CD4-positive, alpha-beta T cell treated with Interleukin-4 for 4 hours (primary cell): ENCODE measurements at regions not wholly inside any gene's neighbourhood (a gene's known extent, or its start where the extent isn't known, plus 50 kb on each side); places are given as distances from the start of the nearest gene placed in this dataset.
"Not testable (repeated sequence)": the region's sequence is repeated elsewhere in the genome, so short reads cannot be mapped to it uniquely, and the experiment has no call there.

Source experiments
- DNase-seq: peaks from one replicate; pipeline ENCODE4 v3.0.0-alpha.2; 2020

DNA sequence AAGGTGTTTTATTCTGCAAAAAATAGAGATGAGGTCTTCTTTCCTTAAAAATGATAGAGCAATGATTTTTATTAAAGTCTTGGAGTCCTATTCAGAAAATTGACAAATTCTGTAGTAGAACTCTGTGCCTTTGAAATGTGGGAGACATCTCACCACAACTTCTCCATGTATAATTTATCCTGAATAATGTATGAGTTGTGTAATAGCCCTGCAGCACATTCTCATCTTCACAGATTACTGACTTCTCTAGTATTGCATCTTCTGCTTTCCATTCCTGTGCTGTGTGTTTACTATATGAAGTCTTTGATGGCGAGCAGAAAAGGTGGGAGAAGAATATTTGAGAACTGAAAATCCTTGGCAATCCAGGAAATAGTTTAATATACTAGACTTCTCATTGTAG, 255.6 kb downstream of the TTC6 start:
- no peak for DNase-seq

GRCh38 chr14:37855871-37856270, 260.4 kb downstream of the TTC6 start:
- no peak for DNase-seq

- DNase-seq, result no peak
Measured at GRCh38 chr14:37857774-37858266, 262.4 kb downstream of the TTC6 start.

GRCh38 chr14:37858733-37859132, 263.3 kb downstream of the TTC6 start:
- no peak for DNase-seq

- no peak for DNase-seq
Measured at GRCh38 chr14:37859177-37859576, 263.7 kb downstream of the TTC6 start.

DNA sequence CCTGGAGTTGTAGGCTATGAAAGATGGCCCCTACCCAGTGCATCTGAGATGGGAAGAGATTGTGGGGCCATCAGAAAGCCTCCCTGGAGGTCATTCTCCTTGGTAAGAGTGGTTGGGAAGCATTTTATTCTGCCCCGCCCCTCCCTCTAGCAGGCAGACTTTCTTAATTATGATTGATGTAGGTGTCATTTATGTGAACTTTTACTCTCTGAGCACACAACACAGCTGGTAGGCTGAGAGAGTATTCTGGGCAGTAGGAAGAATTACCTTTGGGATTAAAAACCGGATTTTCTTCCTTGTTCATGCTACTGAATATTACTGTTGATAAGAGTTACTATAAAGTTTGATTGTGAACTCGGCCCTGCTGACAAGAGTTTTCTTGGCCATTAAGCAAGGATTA, 266.8 kb downstream of the TTC6 start:
- no peak for DNase-seq

DNA sequence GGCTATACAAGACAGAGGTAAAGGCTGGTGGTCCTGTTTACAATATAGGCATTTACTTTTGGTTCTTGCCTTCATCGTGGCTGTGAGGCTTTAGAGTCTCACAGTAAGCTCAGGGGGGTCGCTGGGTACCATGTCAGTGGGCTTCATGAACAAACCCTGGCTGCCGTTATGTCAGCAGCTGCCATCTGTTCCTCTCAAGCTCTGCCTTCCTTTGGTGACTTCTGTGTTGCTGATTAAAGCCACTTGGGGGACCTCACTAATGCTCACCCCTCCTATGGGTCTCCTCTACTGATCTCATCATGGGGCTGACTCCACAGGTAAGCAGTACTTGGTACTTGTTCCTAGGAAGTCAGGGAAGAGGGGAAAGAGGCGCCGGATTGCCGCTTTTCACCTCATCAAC, 268.7 kb downstream of the TTC6 start:
- no peak for DNase-seq

DNA sequence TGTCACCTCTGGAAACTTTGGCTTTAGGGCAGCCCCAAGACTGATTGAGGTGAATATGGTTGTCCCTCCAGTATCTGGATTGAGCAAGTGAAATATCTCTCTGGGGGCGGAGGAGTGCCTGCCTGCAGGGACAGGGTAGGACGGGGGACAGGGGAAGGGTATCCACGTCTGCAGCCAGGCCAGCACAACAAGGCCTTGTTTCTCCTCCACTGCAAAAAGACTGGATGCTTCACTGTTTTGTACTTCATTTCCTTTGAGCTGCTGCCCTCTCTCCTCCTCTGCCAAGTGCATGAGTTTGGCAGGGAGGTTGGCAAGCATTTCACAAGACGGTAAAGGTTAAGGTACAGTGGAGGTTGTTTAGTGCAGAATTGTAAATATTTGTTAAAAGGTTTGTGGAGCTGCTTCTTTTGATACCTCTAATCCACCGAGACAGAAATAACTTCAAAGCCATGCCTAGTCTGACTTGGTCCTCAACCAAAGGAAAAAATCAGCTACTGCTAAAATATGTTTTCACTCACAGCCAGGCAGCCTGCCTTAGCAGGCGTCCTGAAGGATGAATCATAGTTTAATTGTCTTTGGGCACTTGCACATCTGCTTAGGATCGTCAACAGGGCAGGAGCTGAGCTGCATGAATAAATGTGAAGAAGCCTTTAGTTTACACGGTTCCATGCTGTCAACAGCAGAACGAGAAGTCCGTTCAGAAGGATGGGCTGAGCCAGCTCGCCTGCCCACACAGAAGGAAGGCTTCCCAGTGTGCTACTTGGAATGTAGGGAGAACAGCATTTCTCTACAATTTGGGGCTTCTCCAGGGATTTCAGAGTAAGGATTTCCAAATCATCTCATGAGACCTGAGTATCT, 269.7 kb downstream of the TTC6 start:
- DNase-seq, result no peak

GRCh38 chr14:37865719-37866549, 270.5 kb downstream of the TTC6 start:
- DNase-seq, result no peak

DNA sequence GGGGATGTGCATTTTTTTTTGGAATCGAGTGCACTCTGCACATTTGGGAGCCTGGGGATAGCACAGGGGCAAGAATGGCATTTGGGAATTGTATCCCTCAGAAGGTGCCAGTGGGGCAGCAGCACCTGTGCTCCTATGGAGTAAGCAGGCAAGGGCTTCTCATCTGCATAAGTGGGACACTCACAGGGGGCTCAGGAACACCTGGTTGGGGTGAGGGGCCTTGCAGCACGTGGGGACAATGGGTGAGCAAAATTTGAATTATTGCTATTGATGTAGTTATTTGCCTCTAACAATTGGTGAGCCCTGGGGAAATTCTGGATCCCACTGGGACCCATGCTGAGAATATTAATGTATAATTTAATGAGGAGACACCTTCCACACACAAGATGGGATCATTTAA, 274.2 kb downstream of the TTC6 start:
- DNase-seq, result no peak

- DNase-seq, result no peak
Measured at GRCh38 chr14:37870170-37870569, 274.7 kb downstream of the TTC6 start.

DNA sequence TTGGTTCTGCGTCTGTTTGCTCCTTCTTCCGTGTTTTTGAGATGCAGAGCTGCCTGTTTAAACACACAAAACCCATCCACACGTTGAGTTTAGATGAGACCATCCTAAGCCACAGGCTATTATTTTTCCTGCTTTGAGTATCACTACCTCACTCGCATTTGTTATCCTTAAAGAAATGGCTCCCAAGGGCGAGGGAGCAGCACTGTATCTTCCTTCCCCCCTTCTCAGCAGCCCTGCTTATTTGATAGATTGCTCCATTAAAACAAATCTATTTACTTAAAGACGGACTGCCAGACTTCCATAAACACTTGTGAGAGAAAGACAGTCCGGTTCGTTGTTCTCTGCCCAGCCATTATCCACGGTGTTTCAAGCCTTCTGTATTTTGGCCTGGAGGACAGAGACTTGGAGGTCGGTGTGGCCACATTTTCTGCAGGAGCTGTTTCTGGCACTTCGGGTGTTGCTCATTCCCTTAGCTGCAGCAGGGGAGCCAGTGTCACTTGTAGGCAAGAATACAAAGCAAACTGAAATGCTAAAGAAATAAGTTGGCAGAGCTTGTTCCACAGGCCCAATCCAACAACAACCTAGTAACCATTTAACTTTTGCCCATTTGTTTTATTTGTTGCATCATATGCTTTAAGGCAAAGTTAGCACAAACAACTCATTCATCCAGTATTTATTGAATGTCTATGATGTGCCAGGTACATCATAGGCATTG, 275.4 kb downstream of the TTC6 start:
- no peak for DNase-seq

DNA sequence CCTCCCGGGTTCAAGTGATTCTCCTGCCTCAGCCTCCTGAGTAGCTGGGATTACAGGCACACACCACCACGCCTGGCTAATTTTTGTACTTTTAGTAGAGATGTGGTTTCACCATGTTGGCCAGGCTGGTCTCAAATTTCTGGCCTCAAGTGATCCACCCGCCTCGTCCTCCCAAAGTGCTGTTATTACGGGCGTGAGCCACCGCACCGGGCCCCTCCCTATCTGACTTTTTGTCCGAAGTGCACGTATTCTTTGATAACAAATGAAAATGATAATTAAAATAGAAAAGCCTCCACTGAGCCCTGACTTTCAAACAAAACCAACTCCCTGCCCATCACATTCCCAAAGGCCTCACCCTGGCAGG, 278.6 kb downstream of the TTC6 start:
- not testable (repeated sequence) for DNase-seq

DNA sequence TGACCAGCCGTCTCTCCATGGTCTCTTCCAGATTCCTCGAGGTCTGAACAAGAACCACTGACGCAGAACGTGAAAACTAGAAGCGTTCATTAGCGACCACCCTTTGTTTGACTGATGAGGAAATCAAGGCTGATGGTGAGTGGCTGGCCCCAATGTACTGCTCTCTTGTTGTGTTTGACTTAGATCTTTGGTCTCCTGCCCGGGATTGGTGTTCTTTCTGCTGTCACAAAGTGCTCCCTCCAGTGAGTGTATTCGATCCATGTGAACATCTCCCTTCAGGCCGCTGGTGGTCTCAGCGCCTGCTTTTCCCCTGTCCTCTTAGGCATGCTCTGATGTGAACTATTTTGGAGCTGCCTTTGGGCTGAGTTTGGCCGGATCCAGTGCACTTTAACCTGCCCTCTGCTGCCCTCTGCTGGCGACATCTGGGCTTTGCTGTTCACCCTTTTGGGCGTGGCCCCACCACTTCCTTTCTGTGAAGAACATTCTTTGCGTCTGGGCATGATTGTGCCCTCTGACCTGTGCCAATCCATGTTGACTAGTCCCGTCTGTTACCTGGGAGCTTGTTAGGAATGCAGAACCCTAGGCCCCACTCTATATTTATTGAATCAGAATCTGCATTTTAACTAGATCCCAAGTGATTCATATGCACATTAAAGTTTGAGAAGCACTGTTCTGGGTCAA, 279.1 kb downstream of the TTC6 start:
- DNase-seq, result peak; percentile 78

DNA sequence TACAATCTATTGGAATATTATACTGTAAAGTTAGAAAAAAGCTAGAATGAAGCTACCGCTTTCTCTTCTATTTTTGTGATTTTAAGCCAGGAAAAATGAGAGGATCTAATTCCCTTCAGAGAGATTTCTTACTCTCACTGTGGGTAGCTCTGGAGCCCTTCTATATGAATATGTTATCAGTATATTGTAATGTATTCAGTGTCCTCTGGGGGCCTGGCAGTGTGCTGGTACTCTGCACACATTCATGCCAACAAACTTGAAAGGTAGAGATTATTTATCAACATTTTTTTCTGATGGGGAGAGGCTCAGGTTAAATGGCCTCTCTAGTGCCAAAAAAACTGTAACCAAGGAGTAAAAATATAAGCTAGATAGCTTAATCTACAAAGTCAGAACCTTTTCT, 292.8 kb downstream of the TTC6 start:
- no peak for DNase-seq

- no peak for DNase-seq
Measured at GRCh38 chr14:37889087-37889486, 293.7 kb downstream of the TTC6 start.

DNA sequence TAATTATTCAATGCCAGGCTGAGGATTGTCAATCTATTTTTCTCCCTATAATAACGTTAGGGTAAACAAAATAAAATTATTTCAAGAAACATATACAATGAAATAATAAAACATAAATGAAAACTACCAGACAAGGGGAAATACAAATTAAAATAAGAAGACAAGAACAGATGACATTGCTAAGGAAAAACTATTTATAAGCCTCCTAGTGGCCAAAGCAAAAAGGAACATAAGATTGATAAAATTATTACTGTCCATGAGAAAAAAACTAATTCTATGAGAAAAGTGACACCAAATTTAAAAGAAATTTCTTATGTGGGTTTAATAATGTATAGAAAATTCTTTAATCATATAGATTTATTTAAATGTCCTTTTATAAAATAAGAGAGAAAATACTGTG, 294.7 kb downstream of the TTC6 start:
- no peak for DNase-seq

GRCh38 chr14:37891500-37891899, 296.1 kb downstream of the TTC6 start:
- not testable (repeated sequence) for DNase-seq

- no peak for DNase-seq
Measured at GRCh38 chr14:37894463-37894862, 299.0 kb downstream of the TTC6 start.

DNA sequence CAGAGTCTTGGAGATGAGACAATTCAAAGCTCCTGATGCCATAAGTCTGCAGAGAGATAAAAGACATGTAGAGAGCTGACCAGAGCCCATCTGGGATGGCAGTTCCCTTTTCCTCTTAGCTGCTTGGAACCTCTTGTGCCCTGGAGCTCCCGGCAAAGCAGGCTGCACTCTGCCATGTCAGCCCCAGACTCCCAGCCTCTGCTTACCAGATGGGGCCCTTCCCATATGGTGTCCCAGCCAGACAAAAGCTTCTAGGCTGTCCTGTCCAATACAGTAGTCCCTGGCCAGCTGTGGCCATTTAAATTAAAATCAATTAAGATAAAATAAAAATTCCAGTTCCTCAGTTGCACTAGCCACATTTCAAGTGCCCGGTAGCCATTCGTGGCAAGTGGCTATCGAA, 303.9 kb downstream of the TTC6 start:
- DNase-seq, result no peak

DNA sequence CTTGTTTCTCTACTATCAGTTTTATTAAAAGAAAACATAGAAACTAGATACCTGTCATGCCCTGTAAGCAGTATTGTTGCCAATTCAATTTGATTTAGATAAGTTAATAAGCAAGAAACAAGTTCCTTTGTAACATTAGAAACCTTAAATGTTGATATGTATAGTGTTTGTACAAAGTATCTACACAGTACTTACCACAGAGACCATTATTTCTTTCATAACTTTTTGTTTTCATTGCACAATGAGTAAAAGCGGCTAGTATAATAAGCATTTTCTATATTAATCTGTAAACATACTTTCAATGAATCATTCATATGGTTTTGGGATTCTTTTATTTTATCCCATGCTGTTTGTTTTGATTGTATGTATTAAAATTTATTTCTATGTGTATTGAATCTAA, 305.1 kb downstream of the TTC6 start:
- DNase-seq, result no peak

DNA sequence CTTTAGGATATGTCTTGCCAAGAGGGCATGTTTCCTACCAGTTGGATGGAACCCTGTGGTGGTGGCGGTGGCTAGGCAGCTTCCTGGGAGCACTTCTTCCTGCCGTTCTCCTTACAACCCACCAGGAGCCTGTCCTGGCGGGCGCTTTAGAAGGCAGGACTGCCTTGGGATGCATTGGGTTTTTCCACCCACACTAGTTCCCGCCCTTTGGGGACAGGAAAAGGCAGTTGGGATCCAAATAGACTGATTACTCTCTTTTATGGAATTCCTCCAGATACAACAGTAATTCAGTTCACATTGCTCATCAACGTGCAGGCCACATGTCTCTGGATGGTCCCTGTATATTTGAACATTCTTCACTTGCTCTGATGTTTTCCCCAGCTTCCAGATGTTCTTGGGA, 305.7 kb upstream of the SSTR1 start:
- DNase-seq, result no peak
